GM12865 (cell line): ENCODE measurements at regions not wholly inside any gene's neighbourhood (a gene's known extent, or its start where the extent isn't known, plus 50 kb on each side); places are given as distances from the start of the nearest gene placed in this dataset.

Source experiments
- DNase-seq: peaks from one replicate; pipeline ENCODE4 v3.0.0; 2010; ENCODE audit warnings: low read depth
- H3K4me3 ChIP-seq: 2 replicates; pipeline ENCODE4 v1.5.1; 2011; ENCODE audit warnings: mild to moderate bottlenecking, low read depth, low read length, control low read depth
- TF ChIP-seq, protein P1 (sequence below): IDR thresholded peaks from 2 replicates; pipeline ENCODE4 v1.5.1; 2011; ENCODE audit warnings: low read length, control low read depth, low read depth, inconsistent platforms; ENCODE audit not compliant: insufficient read depth; ENCODE audit errors: missing control alignments

DNA sequence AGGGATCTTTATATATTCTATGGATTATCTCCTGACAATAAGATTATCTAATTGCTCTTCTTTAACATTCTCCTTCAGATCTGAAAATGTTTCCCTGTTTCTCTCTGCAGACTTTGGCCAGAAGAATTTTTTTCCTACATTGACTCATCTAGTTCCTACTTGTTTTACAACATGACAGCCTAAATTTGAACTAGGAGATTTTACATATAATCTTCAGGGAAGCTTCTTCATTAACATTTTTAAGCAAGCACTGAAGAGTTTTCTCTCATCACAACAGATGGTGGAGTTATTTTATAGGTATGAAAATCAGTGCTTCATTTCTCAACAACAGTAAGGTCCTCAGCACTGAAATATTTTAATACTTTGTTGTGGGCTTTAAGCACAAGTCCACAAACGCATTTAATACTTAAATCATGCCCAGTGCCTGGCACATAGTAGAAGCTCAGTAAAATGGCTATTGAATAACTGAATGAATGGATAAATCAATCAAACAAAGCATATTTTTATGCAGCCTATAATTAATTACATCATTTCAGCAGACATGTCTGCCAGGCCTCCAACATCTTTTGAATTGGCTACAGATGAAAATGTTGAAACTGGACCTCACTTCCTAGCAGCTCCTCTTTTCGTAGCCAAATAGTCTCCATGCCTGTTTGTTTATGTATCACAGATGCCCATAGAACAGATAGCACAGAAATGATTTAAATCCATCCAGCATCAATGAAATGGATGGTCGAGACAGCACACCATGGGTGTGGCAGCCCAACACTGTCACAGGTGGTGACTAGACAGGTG lies 117.3 kb upstream of the POU2AF2 start:
- DNase-seq: no peak
- TF ChIP-seq, protein P1, sequence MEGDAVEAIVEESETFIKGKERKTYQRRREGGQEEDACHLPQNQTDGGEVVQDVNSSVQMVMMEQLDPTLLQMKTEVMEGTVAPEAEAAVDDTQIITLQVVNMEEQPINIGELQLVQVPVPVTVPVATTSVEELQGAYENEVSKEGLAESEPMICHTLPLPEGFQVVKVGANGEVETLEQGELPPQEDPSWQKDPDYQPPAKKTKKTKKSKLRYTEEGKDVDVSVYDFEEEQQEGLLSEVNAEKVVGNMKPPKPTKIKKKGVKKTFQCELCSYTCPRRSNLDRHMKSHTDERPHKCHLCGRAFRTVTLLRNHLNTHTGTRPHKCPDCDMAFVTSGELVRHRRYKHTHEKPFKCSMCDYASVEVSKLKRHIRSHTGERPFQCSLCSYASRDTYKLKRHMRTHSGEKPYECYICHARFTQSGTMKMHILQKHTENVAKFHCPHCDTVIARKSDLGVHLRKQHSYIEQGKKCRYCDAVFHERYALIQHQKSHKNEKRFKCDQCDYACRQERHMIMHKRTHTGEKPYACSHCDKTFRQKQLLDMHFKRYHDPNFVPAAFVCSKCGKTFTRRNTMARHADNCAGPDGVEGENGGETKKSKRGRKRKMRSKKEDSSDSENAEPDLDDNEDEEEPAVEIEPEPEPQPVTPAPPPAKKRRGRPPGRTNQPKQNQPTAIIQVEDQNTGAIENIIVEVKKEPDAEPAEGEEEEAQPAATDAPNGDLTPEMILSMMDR: no peak
- H3K4me3 ChIP-seq: no peak overlapping the region

DNA sequence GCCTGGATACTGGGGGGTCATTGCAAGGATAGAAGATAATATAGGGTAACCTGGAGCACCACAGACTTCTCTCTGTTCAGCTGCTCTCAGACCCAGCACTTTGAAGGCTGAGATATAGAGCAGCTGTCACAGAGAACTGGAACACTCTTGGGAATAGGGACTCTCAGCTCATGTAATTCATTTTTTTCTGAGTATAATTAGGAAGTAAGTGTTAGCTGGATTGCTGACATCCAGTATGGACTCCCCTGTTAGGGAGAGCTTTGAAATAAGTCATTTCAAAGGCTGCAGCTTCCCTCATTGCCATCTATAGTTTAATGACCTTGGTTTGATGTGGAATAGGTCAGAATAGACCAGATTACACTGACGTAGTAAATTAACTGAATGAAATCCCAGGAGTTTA lies 120.8 kb upstream of the POU2AF2 start:
- TF ChIP-seq, protein P1: no peak
- no peak overlapping the region for H3K4me3 ChIP-seq

DNA sequence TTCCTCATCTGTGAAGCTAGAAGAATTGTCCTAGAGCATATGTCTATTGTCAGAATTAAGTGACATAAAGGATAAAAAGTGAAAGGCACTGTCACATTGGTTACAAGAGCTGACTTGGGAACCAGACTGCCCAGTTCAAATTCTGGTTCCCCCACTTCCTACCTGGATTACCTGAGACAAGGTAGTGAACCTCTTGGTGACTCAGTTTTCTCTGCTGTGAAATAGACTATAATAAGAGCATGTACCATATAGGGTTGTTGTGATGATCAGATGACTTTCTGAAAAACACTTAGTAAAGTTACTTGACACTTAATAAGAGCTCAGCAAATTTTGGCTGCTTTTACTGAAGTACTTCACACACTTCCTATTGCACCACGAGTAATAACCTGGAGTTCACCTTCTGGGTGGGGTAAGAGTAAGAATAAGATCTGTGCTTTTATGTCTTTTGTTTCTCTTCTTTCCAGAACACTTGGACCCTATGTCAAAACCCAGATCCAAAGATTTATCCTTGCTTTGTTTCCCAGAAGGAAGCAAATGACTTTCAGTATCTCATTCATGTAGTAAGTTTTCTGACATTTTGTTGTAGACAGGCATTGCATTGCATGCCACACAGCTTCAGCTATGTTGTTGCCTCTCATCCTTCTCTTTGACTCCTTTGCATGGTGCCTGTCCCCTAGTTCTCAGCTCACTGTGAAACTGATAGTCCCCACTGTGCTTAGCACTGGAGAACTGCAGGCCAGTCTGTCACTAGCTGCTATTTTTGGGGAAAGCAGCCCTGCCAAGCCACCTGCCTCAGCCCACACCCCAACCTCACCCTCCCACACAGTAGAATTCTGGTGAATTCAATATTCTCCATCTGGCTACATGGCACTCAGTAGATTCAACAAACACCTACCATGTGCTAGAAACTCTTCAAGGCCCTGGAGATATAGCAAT lies 121.8 kb upstream of the POU2AF2 start:
- DNase-seq: no peak
- H3K4me3 ChIP-seq: no peak overlapping the region
- TF ChIP-seq, protein P1: no peak

More for the DNA sequence above, 120.8 kb upstream of the POU2AF2 start:
- no peak for DNase-seq

DNA sequence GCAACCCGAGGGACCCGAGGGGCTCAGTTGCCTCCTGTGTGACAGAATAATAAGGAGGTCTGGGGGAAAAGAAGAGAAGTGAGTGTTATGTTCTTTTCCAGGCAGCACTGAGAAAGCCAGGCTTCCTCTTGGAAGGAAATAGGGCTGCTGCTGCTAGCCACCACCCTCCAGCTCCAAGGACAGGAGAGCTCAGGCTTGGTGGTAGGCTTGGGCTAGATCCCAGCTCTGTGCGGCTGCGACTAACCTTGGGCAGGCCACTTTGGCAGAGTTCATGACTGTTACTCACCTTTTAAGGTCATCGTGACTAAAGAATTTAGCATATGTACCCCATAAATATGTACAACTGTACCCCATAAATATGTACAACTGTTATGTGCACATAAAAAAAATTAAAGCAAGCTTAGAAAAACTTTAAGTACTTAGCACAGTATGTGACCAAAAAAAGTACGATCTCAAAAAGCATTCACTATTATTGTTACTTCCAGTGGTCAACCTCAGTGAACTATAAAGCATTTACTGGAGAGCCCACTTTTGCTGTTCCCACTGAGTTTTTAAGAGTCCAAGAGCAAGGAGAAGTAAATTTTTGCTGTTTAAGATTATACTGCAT lies 124.7 kb upstream of the POU2AF2 start:
- TF ChIP-seq, protein P1: no peak
- no peak overlapping the region for H3K4me3 ChIP-seq
- DNase-seq: no peak

DNA sequence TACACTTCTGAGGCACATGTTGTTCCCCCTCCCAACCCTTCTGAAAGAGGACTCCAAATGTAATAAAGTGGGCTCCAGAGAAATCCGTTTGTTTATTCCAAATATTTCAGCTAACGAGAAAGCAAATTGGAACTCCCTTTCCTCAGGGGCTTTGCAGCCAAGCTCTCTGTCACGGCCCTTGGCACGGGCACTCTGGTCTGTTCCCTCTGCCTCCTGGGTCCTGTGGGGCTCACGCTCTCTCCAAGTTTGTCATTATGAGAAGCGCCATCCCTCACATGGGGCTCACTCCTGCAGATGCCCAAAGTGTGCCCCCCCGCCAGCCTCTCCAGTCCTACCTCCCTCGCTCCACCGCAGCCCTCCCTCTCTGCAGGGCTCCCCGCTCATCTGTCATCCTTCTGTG lies 125.4 kb upstream of the POU2AF2 start:
- no peak overlapping the region for H3K4me3 ChIP-seq
- TF ChIP-seq, protein P1: no peak
- DNase-seq: no peak

DNA sequence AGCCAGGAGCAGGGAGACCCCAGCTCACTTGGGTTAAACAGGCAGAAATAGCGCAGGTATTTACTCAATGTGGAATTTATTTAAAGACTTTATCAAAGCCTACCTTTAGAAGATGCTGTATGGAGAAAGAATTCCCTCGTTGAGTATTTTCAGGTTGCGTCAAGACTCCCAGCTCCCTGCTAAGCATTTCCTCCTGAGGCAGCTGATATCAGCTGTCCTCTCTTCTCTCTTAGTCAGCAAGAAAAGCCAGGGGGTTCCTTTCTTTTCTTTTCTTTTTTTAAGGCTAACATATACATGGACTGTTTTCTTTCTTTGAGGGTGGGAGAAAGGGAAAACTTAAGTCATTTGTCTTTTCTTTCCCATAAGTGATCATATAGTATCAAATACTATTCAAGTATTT lies 125.8 kb upstream of the POU2AF2 start:
- TF ChIP-seq, protein P1: no peak
- DNase-seq: no peak
- H3K4me3 ChIP-seq: no peak overlapping the region
